OCI-LY3 (cell line): ENCODE measurements at regions not wholly inside any gene's neighbourhood (a gene's known extent, or its start where the extent isn't known, plus 50 kb on each side); places are given as distances from the start of the nearest gene placed in this dataset.

ENCODE experiments used
- CTCF ChIP-seq: fragments of 200-600, 300-600 bp; sonication (generic); IDR thresholded peaks from 2 replicates; pipeline ENCODE4 v1.5.1; 2014; ENCODE audit warnings: antibody characterized with exemption, low read length, low read depth
- EZH2phosphoT487 ChIP-seq: fragments of 200-600 bp; shearing (Covaris generic); IDR thresholded peaks from 2 replicates; pipeline ENCODE4 v1.6.1; 2018; ENCODE audit warnings: antibody characterized with exemption, mixed run types, low read depth

DNA sequence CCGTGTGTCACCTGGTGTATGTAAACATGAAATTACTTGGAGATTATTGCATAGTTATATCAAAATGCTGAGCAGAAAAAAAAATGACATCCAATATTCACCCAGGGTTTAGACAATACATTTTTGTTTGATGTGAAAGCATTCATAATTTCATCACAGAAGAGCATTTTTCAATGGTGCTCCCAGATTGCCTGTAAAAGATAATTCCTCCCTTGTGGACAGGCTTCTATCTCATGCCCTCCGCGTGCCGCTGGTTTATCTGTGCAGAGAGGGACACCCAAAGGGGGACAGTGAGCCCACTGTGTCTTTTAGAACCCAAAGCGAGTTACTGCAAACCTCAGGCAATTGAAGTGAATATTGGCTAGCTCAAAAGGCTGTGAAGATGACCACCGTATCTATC is 126.2 kb upstream of the KLF6 start:
- TF ChIP-seq CTCF (no peak), EZH2phosphoT487 (no peak)
